ENCODE measurements at regions not wholly inside any gene's neighbourhood (a gene's known extent, or its start where the extent isn't known, plus 50 kb on each side); places are given as distances from the start of the nearest gene placed in this dataset.

DNA sequence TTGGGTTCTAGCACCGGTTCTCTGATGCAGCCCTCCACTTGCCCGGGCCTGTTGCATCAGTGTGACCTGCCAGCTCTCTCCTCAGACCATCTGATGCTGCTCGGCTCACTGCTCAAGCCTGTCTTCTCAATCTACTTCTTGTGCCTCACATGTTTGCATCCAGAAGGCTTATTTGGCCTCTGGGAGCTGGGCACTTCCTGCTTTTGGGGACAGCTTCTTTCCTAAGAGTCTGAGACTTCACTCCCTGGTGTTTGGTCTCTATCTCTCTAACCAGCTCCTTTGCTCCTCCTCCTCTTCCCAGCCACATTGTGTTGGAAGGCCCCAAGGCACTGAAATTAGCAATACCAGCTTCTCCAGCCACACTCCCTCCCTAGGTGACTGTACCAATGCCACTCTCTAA, 212.8 kb downstream of the CDCA7 start:
- TF ChIP-seq CREB5 (CRISPR knock-in tag; IDR thresholded peaks at IDR 0.05; ENCODE audit: low read depth) = no peak
- TF ChIP-seq RARB (CRISPR knock-in tag; IDR thresholded peaks at IDR 0.05) = no peak
- TF ChIP-seq, protein P1, sequence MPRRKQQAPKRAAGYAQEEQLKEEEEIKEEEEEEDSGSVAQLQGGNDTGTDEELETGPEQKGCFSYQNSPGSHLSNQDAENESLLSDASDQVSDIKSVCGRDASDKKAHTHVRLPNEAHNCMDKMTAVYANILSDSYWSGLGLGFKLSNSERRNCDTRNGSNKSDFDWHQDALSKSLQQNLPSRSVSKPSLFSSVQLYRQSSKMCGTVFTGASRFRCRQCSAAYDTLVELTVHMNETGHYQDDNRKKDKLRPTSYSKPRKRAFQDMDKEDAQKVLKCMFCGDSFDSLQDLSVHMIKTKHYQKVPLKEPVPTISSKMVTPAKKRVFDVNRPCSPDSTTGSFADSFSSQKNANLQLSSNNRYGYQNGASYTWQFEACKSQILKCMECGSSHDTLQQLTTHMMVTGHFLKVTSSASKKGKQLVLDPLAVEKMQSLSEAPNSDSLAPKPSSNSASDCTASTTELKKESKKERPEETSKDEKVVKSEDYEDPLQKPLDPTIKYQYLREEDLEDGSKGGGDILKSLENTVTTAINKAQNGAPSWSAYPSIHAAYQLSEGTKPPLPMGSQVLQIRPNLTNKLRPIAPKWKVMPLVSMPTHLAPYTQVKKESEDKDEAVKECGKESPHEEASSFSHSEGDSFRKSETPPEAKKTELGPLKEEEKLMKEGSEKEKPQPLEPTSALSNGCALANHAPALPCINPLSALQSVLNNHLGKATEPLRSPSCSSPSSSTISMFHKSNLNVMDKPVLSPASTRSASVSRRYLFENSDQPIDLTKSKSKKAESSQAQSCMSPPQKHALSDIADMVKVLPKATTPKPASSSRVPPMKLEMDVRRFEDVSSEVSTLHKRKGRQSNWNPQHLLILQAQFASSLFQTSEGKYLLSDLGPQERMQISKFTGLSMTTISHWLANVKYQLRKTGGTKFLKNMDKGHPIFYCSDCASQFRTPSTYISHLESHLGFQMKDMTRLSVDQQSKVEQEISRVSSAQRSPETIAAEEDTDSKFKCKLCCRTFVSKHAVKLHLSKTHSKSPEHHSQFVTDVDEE (CRISPR knock-in tag; IDR thresholded peaks at IDR 0.05) = no peak
- TF ChIP-seq, protein P2, sequence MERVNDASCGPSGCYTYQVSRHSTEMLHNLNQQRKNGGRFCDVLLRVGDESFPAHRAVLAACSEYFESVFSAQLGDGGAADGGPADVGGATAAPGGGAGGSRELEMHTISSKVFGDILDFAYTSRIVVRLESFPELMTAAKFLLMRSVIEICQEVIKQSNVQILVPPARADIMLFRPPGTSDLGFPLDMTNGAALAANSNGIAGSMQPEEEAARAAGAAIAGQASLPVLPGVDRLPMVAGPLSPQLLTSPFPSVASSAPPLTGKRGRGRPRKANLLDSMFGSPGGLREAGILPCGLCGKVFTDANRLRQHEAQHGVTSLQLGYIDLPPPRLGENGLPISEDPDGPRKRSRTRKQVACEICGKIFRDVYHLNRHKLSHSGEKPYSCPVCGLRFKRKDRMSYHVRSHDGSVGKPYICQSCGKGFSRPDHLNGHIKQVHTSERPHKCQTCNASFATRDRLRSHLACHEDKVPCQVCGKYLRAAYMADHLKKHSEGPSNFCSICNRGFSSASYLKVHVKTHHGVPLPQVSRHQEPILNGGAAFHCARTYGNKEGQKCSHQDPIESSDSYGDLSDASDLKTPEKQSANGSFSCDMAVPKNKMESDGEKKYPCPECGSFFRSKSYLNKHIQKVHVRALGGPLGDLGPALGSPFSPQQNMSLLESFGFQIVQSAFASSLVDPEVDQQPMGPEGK (CRISPR knock-in tag; IDR thresholded peaks at IDR 0.05; ENCODE audit: borderline replicate concordance) = no peak
- no peak for TF ChIP-seq ZC3H10 (CRISPR knock-in tag; IDR thresholded peaks at IDR 0.05)
- TF ChIP-seq CSDC2 (CRISPR knock-in tag; IDR thresholded peaks at IDR 0.05) = no peak
- TF ChIP-seq ZFP3 (CRISPR knock-in tag; IDR thresholded peaks at IDR 0.05) = no peak
- no peak for TF ChIP-seq TCF4 (CRISPR knock-in tag; IDR thresholded peaks at IDR 0.05; ENCODE audit: borderline replicate concordance)
- TF ChIP-seq ZFP30 (CRISPR knock-in tag; IDR thresholded peaks at IDR 0.05) = no peak
- no peak for TF ChIP-seq TOX (CRISPR knock-in tag; IDR thresholded peaks at IDR 0.05; ENCODE audit: borderline replicate concordance)
- no peak for TF ChIP-seq ESRRG (CRISPR knock-in tag; IDR thresholded peaks at IDR 0.05)
- TF ChIP-seq ISL1 (CRISPR knock-in tag; IDR thresholded peaks at IDR 0.05) = no peak
- TF ChIP-seq SNAI2 (CRISPR knock-in tag; IDR thresholded peaks at IDR 0.05) = no peak

Data from SK-N-SH treated with all-trans-retinoic acid at 6 μM for 48 hours (cell line).